Suppressor macrophage treated with lipopolysaccharide for 4 hours (primary cell): ENCODE measurements at regions not wholly inside any gene's neighbourhood (a gene's known extent, or its start where the extent isn't known, plus 50 kb on each side); places are given as distances from the start of the nearest gene placed in this dataset.

Source experiments
- DNase-seq: peaks from one replicate; pipeline ENCODE4 v3.0.0-alpha.2; 2020

GRCh38 chr13:72150502-72150901, 283.5 kb upstream of the DACH1 start:
- DNase-seq, result no peak

GRCh38 chr13:72149701-72150100, 282.7 kb upstream of the DACH1 start:
- DNase-seq, result no peak

DNA sequence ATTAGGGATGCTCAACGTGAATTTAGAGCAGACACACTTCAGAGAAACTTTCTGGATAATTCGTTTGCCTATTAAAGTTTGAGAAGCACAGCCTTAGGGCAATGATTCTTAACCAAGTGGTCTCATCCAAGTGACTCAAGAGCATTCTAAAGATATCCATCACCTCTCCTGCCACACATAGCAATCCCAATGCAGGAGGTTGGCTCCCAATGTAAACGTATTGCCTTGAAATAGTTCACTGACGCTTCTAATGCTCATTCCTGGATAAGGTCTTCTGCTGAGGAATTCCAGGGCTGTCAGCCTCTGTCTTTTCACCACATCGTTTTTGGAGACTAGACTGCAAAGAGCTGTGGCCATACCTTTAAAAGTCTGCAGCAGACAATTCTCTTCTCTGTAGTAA, 279.8 kb upstream of the DACH1 start:
- DNase-seq, result no peak

DNA sequence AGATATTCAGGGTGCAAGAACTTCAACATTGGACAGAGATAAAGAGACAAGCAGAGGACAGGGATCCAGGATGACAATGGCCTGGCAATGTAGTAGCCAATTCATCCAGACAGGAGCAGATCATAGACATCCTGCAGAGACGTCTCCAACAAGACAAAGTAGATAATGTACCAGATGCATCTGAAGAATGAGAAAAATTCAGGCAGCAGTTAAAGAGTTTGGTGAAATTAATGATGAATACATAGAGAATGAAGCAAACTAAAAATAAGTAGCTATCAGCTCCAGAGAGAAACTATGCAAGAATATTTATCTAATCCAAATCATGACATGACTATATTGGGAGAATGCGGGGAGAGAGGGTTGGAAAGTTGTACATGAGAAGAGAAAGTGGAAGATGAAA, 278.4 kb upstream of the DACH1 start:
- no peak for DNase-seq

GRCh38 chr13:72144636-72145035, 277.6 kb upstream of the DACH1 start:
- DNase-seq, result no peak

- no peak for DNase-seq
Measured at GRCh38 chr13:72141855-72142519, 275.0 kb upstream of the DACH1 start.

DNA sequence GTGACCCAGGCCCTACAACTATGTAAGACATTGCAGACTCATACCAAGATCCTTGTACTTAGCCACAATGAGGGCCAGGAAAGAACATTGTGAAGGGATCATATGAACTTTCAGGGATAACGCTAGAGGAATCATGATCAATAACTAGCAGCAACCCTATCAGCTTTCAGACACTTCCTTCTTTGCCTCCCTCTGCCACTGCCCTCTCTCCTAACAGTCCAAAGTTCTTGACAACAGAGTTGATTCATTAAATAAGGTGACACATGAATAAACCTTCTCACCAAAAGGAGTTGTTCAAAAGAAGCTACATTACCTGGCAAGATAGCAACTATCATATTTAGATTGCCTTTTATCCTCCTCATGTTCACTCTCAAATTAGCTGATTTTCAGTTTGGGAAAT, 272.2 kb upstream of the DACH1 start:
- DNase-seq, result no peak

DNA sequence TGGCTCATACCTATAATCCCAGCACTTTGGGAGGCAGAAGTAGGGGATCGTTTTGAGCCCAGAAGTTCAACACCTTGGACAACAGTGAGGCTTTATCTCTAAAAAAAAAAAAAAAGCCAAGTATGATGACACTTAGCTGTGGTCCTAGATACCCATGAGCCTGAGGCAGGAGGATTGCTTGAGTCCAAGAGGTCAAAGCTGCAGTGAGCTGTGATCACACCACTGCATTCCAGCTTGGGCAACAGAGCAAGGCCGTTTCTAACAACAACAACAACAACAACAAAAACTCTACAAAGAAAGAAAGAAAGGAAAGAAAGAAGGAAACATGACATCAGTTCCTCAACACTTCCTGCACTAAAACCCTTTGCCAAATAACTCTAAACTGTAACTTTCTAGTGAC, 265.1 kb upstream of the DACH1 start:
- no peak for DNase-seq

DNA sequence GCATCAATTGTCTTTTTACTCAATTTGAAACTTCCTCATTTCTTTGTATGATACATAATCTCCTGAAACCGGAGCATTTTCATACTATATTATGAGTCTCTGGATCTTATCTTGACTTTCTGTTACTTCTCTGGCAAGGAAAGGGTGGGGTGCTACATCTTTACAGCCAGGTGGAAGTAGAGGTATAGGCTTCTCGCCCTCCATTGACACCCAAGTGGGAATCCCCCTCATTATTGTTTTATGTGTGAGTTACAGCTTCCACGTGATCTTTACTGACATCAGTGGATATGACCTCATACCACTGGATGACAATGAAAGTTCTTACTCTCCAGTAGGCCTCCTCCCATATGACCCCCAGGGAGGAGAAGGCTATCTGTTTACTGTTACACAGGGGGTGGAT, 262.1 kb upstream of the DACH1 start:
- no peak for DNase-seq

DNA sequence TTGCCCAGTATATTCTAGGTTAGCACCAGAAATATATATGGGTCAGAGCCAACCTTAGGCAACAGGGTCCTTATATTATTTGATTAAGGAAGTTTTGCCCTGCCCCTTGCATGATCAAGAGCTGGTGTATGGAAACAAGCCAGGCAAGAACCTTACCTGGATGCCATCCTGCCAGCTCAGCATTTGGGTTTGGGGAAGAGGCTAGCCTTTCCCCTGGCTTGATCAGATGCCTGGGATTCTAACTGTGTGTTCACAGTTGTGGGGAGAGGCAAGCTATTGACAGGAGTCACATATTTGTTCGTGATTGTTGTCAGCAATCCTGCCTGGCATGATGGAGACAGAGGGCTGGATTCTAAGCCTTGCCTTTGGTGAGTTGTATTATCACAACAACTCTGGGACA, 260.0 kb upstream of the DACH1 start:
- no peak for DNase-seq

DNA sequence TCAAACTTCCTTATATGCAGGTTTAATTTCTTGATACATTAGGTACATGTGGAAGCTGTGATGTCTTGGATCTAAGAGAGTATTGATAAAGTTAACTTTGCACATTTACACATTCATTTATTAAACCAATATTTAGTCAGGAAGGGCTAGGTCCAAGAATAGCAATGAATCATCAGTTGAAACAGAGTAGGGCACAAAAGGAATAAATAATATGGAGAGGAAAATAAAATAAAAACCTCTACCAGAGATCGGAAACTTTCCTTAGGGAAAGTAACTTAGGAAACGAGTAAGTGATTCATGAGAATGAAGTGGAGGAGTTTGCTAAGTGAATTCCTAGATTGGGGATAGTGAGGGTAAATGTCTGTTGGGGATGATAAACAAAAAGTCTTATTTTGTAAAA, 259.4 kb upstream of the DACH1 start:
- DNase-seq, result no peak

- no peak for DNase-seq
Measured at GRCh38 chr13:72125561-72125960, 258.6 kb upstream of the DACH1 start.

- DNase-seq, result no peak
Measured at GRCh38 chr13:72122661-72123255, 255.8 kb upstream of the DACH1 start.

DNA sequence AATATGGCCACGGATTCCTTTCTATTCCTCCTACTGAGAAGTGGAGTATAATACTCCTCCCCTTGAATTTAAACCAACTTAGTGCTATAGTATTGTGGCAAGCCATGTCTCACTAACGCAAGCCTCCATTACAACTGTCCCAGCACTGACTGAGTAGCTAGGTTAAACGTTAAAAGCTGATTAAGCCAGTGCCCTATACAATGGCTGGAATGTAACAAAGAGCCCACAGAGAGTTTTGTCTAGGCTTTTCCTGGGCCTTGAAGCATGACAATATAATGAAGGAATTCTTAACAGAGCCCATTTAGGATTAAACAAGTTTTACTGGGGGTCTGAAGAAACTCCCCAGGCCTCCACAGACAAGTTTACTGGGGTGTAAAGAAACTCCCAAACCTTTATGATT, 254.5 kb upstream of the DACH1 start:
- DNase-seq, result no peak

GRCh38 chr13:72120632-72121031, 253.6 kb upstream of the DACH1 start:
- no peak for DNase-seq

GRCh38 chr13:72113931-72114330, 246.9 kb upstream of the DACH1 start:
- DNase-seq, result no peak

- no peak for DNase-seq
Measured at GRCh38 chr13:72113076-72113475, 246.1 kb upstream of the DACH1 start.

DNA sequence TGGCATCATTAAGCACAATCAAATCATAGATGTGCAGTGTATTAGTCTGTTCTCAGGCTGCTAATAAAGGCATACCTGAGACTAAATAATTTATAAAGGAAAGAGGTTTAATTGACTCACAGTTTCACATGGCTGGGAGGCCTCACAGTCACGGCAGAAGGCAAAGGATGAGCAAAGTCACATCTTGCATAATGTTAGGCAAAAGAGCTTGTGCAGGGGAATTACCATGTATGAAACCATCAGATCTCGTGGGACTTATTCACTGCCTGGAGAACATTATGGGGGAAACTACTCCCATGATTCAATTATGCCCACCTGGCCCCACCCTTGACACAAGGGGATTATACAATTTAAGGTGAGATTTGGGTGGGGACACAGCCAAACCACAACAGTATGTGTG, 245.2 kb upstream of the DACH1 start:
- no peak for DNase-seq

DNA sequence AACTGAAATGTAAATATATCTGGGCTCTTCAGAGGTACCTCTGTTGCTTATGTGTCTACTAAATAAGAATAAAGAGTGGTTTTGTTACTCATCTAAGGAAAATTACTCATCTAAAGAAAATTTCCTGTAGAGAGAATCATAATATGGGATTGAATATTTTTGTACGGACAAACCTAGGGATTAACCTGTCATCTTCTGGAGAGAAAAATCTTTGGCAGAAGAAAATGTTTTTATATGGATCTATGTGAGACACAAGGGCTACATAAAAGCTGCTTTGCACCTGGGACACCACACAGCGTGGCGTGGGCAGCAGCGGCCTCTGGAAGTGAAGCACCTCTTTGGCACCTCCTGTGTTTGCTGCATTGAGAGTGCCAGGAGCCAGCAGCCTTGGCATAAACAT, 242.9 kb upstream of the DACH1 start:
- no peak for DNase-seq

GRCh38 chr13:72104656-72105180, 237.7 kb upstream of the DACH1 start:
- DNase-seq, result no peak

GRCh38 chr13:72101768-72102400, 234.9 kb upstream of the DACH1 start:
- no peak for DNase-seq

GRCh38 chr13:72100339-72100738, 233.3 kb upstream of the DACH1 start:
- DNase-seq, result no peak

GRCh38 chr13:72097568-72097967, 230.6 kb upstream of the DACH1 start:
- DNase-seq, result no peak

DNA sequence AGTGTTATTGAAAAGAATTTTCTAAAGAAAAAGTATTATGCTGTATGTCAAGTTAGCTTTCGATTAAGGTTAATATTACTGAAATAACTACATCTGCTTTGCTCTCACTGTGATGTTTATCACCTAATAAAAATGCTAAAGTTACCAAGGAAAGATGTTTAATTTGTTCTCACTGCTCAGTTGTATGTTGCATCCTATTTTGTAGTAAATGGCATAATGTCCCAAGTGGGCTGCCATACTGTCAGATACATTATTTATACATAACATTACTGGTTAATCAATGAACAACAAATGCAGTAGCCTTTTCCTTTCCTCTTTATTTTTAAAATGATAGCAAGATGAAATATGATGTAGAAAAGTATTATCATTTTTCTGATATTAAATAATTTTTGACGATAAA, 226.3 kb upstream of the DACH1 start:
- no peak for DNase-seq

DNA sequence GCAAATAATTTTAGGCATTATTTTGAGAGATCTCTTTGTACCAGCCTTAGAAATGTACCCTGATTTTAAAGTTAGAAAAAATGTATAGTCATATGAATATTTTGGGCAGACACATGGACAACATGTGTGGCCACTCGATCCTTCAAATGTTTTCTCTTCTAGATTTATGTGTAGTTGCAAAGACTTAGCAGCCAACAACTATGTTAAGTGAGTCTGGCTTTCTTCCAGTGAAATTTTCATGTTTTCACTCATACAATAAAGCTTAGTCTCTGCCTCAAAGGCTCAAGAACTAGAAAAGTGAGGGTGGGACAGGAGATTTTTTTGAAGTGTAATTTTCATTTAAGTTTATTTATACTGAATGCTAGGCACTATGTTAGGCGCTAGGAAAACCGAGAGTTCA, 207.7 kb upstream of the DACH1 start:
- DNase-seq, result no peak
